OCI-LY7 (cell line): ENCODE measurements at regions not wholly inside any gene's neighbourhood (a gene's known extent, or its start where the extent isn't known, plus 50 kb on each side); places are given as distances from the start of the nearest gene placed in this dataset.
A peak's percentile ranks its signal among the peaks of the same experiment; 100 is the strongest.

ENCODE experiments used
- BruUV-seq: library from RNA; stranded (reverse); fragments of 400-500 nt; replicated peaks from 2 replicates; lab custom pipeline; 2021; lab: Mats Ljungman, UMichigan
- CTCF ChIA-PET: fragments of 300-600 bp; sonication (Branson Sonifier 250); formaldehyde crosslinking; loops from one replicate; lab custom pipeline; 2022; ENCODE audit warnings: antibody characterized with exemption; ENCODE audit not compliant: unreplicated experiment; lab: Charles Lee
- POLR2A ChIA-PET: fragments of 300-600 bp; sonication (Branson Sonifier 250); formaldehyde crosslinking; loops from one replicate; lab custom pipeline; 2022; ENCODE audit warnings: antibody characterized with exemption; lab: Charles Lee
- DNase-seq: peaks from one replicate; pipeline ENCODE4 v3.0.0-alpha.2; 2015; ENCODE audit warnings: low spot score
- H2AFZ ChIP-seq: fragments of 200-600 bp; sonication (generic), shearing (Covaris generic); 2 replicates; pipeline ENCODE4 v1.6.1; 2014; ENCODE audit warnings: mild to moderate bottlenecking, antibody characterized with exemption, low read length, moderate library complexity
- H3K27ac ChIP-seq: fragments of 200-600 bp; sonication (generic); 2 replicates; pipeline ENCODE4 v1.5.1; 2014; ENCODE audit warnings: mixed run types, low read depth, mild to moderate bottlenecking, moderate library complexity, low read length, inconsistent platforms; ENCODE audit not compliant: poor library complexity, severe bottlenecking
- H3K36me3 ChIP-seq: fragments of 200-600 bp; sonication (generic); 2 replicates; pipeline ENCODE4 v1.6.1; 2014; ENCODE audit warnings: mild to moderate bottlenecking, antibody characterized with exemption, low read length, moderate library complexity, mixed read lengths; ENCODE audit not compliant: insufficient read depth
- H3K4me1 ChIP-seq: fragments of 200-600 bp; sonication (generic); 2 replicates; pipeline ENCODE4 v1.5.1; 2014; ENCODE audit warnings: mild to moderate bottlenecking, low read length; ENCODE audit not compliant: insufficient read depth, poor library complexity, severe bottlenecking
- H3K4me2 ChIP-seq: fragments of 200-600 bp; sonication (generic); 2 replicates; pipeline ENCODE4 v1.6.1; 2014; ENCODE audit warnings: mild to moderate bottlenecking, low read length
- H3K4me3 ChIP-seq: fragments of 200-600 bp; sonication (generic); 2 replicates; pipeline ENCODE4 v1.5.1; 2014; ENCODE audit warnings: mild to moderate bottlenecking, low read depth, low read length; ENCODE audit not compliant: poor library complexity, severe bottlenecking
- H3K79me2 ChIP-seq: fragments of 200-600 bp; sonication (generic); 2 replicates; pipeline ENCODE4 v1.6.1; 2016; ENCODE audit warnings: low read depth, mild to moderate bottlenecking, low read length, moderate library complexity, mixed read lengths; ENCODE audit not compliant: insufficient read depth
- H3K9me2 ChIP-seq: fragments of 200-600 bp; sonication (generic); 2 replicates; pipeline ENCODE4 v1.6.1; 2016; ENCODE audit warnings: mild to moderate bottlenecking, low read length, mixed read lengths; ENCODE audit not compliant: insufficient read depth
- H3K9me3 ChIP-seq: fragments of 200-600 bp; sonication (generic); 2 replicates; pipeline ENCODE4 v1.6.1; 2014; ENCODE audit warnings: mild to moderate bottlenecking, mixed run types, low read length, mixed read lengths
- H4K20me1 ChIP-seq: fragments of 200-600 bp; sonication (generic); 2 replicates; pipeline ENCODE4 v1.6.1; 2014; ENCODE audit warnings: mild to moderate bottlenecking, antibody characterized with exemption, low read length, moderate library complexity, mixed read lengths; ENCODE audit not compliant: insufficient read depth
- CTCF ChIP-seq: fragments of 200-600 bp; sonication (generic); conservative IDR thresholded peaks from 2 replicates; pipeline ENCODE4 v1.5.1; 2014; ENCODE audit warnings: mild to moderate bottlenecking, antibody characterized with exemption, low read length, moderate library complexity, mixed read lengths
- EZH2phosphoT487 ChIP-seq: fragments of 200-600 bp; sonication (generic); IDR thresholded peaks from 2 replicates; pipeline ENCODE4 v1.6.1; 2018; ENCODE audit warnings: low read depth, borderline replicate concordance, mild to moderate bottlenecking, mixed run types, antibody characterized with exemption, low read length, moderate library complexity, mixed read lengths
- intact Hi-C: fragments of 100-400 bp; cut with micrococcal nuclease; formaldehyde crosslinking; loops from one replicate; pipeline ENCODE4 v1.10.0; 2022; ENCODE audit not compliant: unreplicated experiment

GRCh38 chr2:144712550-144712940 is 192.6 kb upstream of the ZEB2 start:
- intact Hi-C loops: no loop called here
- no TSS peak for BruUV-seq
- H3K36me3 ChIP-seq: peaks cover 6% of the 10 kb centered on the region; the same call in 1 of the 2 replicates

GRCh38 chr2:144711630-144712549 is 192.0 kb upstream of the ZEB2 start:
- no peak overlapping the region for H3K4me3 ChIP-seq
- H3K9me2 ChIP-seq: no peaks in the 10 kb centered on the region
- H3K79me2 ChIP-seq: no peaks in the 10 kb centered on the region
- no TSS peak for BruUV-seq
- TF ChIP-seq CTCF (no peak), EZH2phosphoT487 (no peak)
- POLR2A ChIA-PET: interaction anchor here (0.5 to 1.5 kb wide), 14 partner anchors 8 to 862 kb away, joined by 3 to 6 read pairs (median 4); no protein-coding TSS in a partner anchor
- H3K9me3 ChIP-seq: peaks cover 18% of the 10 kb centered on the region; the same call in 1 of the 2 replicates
- H3K4me1 ChIP-seq: peaks cover 5% of the 10 kb centered on the region
- no peak for DNase-seq
- H2AFZ ChIP-seq: peak overlapping the region; percentile 44; the same call in 1 of the 2 replicates
- H3K36me3 ChIP-seq: peaks cover 3% of the 10 kb centered on the region
- H4K20me1 ChIP-seq: no peaks in the 10 kb centered on the region
- H3K4me2 ChIP-seq: no peak overlapping the region
- CTCF ChIA-PET: no interaction called here
- no peak overlapping the region for H3K27ac ChIP-seq
- intact Hi-C loops: no loop called here

More at GRCh38 chr2:144712550-144712940, 192.6 kb upstream of the ZEB2 start:
- ChIA-PET CTCF (no interaction called here), POLR2A (interaction anchor here (0.5 to 1.5 kb wide), 13 partner anchors 8 to 863 kb away, joined by 3 to 6 read pairs (median 4); no protein-coding TSS in a partner anchor)
- no peak overlapping the region for H3K27ac ChIP-seq
- no peak overlapping the region for H3K4me2 ChIP-seq
- H2AFZ ChIP-seq: peak overlapping the region; percentile 37; the same call in 1 of the 2 replicates
- H3K9me2 ChIP-seq: no peaks in the 10 kb centered on the region
- peaks cover 20% of the 10 kb centered on the region for H3K9me3 ChIP-seq
- no peak overlapping the region for H3K4me3 ChIP-seq
- H3K79me2 ChIP-seq: no peaks in the 10 kb centered on the region
- no peaks in the 10 kb centered on the region for H4K20me1 ChIP-seq
- peaks cover 5% of the 10 kb centered on the region for H3K4me1 ChIP-seq
- TF ChIP-seq EZH2phosphoT487 (no peak), CTCF (no peak)
- no peak for DNase-seq
